Fibroblast of mammary gland (primary cell): ENCODE measurements at regions not wholly inside any gene's neighbourhood (a gene's known extent, or its start where the extent isn't known, plus 50 kb on each side); places are given as distances from the start of the nearest gene placed in this dataset.

Experiments used
- DNase-seq: peaks from one replicate; pipeline ENCODE4 v3.0.0-alpha.2; 2010; ENCODE audit warnings: low read depth
- H3K4me3 ChIP-seq: 2 replicates; pipeline ENCODE4 v1.5.1; 2011; ENCODE audit warnings: low read depth, mild to moderate bottlenecking, low read length, moderate library complexity; ENCODE audit not compliant: control insufficient read depth
- CTCF ChIP-seq: conservative IDR thresholded peaks from 2 replicates; pipeline ENCODE4 v1.5.1; 2011; ENCODE audit warnings: low read depth, low read length, inconsistent platforms; ENCODE audit not compliant: control insufficient read depth, insufficient read depth

GRCh38 chr6:165747963-165748362 is 84.9 kb upstream of the PDE10A start:
- no peak for DNase-seq
- no peak overlapping the region for H3K4me3 ChIP-seq
- TF ChIP-seq CTCF: no peak

- TF ChIP-seq CTCF: no peak
- no peak for DNase-seq
- H3K4me3 ChIP-seq: no peak overlapping the region
Measured at GRCh38 chr6:165746331-165746730, 83.3 kb upstream of the PDE10A start.

- no peak overlapping the region for H3K4me3 ChIP-seq
- DNase-seq: no peak
- no peak for TF ChIP-seq CTCF
Measured at GRCh38 chr6:165745492-165745891, 82.5 kb upstream of the PDE10A start.

GRCh38 chr6:165744555-165745228 is 81.7 kb upstream of the PDE10A start:
- H3K4me3 ChIP-seq: no peak overlapping the region
- TF ChIP-seq CTCF: no peak
- DNase-seq: peak; percentile 87

- no peak for DNase-seq
- no peak overlapping the region for H3K4me3 ChIP-seq
- TF ChIP-seq CTCF: no peak
Measured at GRCh38 chr6:165743366-165743898, 80.4 kb upstream of the PDE10A start.

GRCh38 chr6:165742047-165742446 is 79.0 kb upstream of the PDE10A start:
- DNase-seq: no peak
- TF ChIP-seq CTCF: no peak
- no peak overlapping the region for H3K4me3 ChIP-seq
